22Rv1 (cell line): ENCODE measurements at regions not wholly inside any gene's neighbourhood (a gene's known extent, or its start where the extent isn't known, plus 50 kb on each side); places are given as distances from the start of the nearest gene placed in this dataset.

Experiments
- CTCF ChIP-seq: fragments of 450-650 bp; IDR thresholded peaks from 2 replicates; pipeline ENCODE4 v1.5.1; 2017; ENCODE audit warnings: mild to moderate bottlenecking
- ZFX ChIP-seq: fragments of 450-650 bp; IDR thresholded peaks from 2 replicates; pipeline ENCODE4 v1.6.1; 2017; ENCODE audit warnings: antibody characterized with exemption, borderline replicate concordance

- no peak for TF ChIP-seq CTCF
- no peak for TF ChIP-seq ZFX
Measured at GRCh38 chr2:64858541-64859311, 130.5 kb upstream of the SLC1A4 start.
